ENCODE measurements at regions not wholly inside any gene's neighbourhood (a gene's known extent, or its start where the extent isn't known, plus 50 kb on each side); places are given as distances from the start of the nearest gene placed in this dataset.

DNA sequence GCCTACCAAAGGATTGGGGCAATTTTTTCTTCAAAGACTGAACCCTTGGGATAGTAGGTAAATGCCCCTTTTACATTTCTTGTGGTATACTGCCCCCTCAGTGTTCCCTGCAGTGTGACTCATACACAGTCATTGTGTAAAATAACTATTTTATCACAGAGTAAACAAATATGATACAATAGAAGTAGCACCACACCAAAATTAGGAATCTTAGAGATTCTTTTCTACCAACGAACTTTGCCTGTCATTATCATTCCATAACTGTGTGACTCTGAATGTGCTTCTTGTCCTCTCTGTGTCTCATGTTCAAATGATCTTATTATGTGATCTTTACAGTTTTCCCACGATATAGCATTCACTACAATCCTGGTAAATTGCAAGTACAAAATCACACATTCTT, 517.0 kb downstream of the ZIC3 start:
- TF ChIP-seq, protein P1, sequence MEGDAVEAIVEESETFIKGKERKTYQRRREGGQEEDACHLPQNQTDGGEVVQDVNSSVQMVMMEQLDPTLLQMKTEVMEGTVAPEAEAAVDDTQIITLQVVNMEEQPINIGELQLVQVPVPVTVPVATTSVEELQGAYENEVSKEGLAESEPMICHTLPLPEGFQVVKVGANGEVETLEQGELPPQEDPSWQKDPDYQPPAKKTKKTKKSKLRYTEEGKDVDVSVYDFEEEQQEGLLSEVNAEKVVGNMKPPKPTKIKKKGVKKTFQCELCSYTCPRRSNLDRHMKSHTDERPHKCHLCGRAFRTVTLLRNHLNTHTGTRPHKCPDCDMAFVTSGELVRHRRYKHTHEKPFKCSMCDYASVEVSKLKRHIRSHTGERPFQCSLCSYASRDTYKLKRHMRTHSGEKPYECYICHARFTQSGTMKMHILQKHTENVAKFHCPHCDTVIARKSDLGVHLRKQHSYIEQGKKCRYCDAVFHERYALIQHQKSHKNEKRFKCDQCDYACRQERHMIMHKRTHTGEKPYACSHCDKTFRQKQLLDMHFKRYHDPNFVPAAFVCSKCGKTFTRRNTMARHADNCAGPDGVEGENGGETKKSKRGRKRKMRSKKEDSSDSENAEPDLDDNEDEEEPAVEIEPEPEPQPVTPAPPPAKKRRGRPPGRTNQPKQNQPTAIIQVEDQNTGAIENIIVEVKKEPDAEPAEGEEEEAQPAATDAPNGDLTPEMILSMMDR (IDR thresholded peaks at IDR 0.05; ENCODE audit: insufficient read depth, low read length, poor library complexity, severe bottlenecking) = no peak
- TF ChIP-seq EZH2phosphoT487 (conservative IDR thresholded peaks at IDR 0.05; ENCODE audit: low read length) = no peak
